ENCODE measurements at regions not wholly inside any gene's neighbourhood (a gene's known extent, or its start where the extent isn't known, plus 50 kb on each side); places are given as distances from the start of the nearest gene placed in this dataset.

GRCh38 chr4:64477127-64477526 is 67.9 kb upstream of the TECRL start:
- no peak for TF ChIP-seq CTCF (IDR thresholded peaks at IDR 0.05)
- no peak for TF ChIP-seq POLR2A (IDR thresholded peaks at IDR 0.05)

All from Peyer's patch (tissue), 4 donors.